ENCODE measurements at regions not wholly inside any gene's neighbourhood (a gene's known extent, or its start where the extent isn't known, plus 50 kb on each side); places are given as distances from the start of the nearest gene placed in this dataset.

DNA sequence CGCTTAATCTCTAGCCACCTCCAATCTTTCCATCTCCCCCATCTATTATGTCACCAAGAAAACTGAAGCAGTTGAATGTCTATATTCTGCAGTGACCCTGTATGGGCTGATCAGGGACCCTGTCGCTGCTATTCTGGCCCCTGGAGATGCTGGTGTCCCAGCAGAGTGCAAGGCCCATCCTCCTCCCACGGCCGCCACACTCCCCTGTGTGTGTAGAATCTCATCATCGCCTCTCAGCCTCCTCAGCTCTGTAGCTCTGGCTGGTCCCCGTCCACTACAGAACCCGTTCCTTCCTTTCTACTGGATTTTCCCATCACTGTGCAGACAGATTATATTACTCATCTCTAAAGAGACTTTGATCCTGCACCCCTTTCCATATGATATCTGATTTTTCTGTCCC, 235.8 kb upstream of the PFKP start:
- H3K4me1 Mint-ChIP-seq: peaks cover 2% of the 10 kb centered on the region

DNA sequence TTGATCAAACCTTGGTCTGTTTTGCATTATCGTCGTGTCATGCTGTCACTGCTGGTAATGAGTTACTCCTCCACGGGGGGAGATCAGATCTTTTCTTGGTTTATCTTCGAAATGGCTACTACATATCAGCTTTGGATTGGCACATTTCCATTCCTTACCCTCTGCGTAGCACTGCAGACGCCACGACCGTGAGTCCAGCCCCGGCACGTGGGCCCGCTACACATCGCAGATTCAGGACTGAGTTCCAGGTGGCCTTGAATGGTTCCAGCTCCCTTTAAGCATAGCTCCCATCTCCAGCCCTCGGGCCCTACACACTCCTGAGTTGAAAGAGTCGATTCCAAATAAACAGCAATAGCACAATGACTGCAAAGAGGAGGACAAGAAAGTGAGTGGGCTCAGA, 238.6 kb upstream of the PFKP start:
- Histone ChIP-seq H3K9ac (no peak overlapping the region), H4K20me1 (ENCODE audit: low read depth) (no peaks in the 10 kb centered on the region), H3K79me2 (ENCODE audit: low read depth) (no peaks in the 10 kb centered on the region), H3K4me1 (no peaks in the 10 kb centered on the region), H2AFZ (replicated peaks) (no peak overlapping the region), H3F3A (ENCODE audit: low read depth) (no peaks in the 10 kb centered on the region), H3K36me3 (no peaks in the 10 kb centered on the region), H3K4me2 (no peak overlapping the region), H3K27me3 (no peaks in the 10 kb centered on the region), H3K9me3 (ENCODE audit: low read depth) (no peaks in the 10 kb centered on the region), H3K4me3 (no peak overlapping the region), H3K27ac (no peak overlapping the region)
- Mint-ChIP-seq H3K9me3 (peaks cover 3% of the 10 kb centered on the region), H3K4me1 (peaks cover 2% of the 10 kb centered on the region), H3K27ac (no peak overlapping the region), H3K36me3 (no peaks in the 10 kb centered on the region), H3K27me3 (ENCODE audit: insufficient read depth, low read depth) (peaks cover 6% of the 10 kb centered on the region), H3K4me3 (no peak overlapping the region)
- no peak for TF ChIP-seq EZH2phosphoT487 (IDR thresholded peaks at IDR 0.05)
- TF ChIP-seq CTCF (IDR thresholded peaks at IDR 0.05): no peak
- TF ChIP-seq EZH2 (IDR thresholded peaks at IDR 0.05): no peak
- no peak for DNase-seq (ENCODE audit: low spot score)

More for the DNA sequence above, 235.8 kb upstream of the PFKP start:
- H3K27me3 Mint-ChIP-seq (ENCODE audit: insufficient read depth, low read depth): peaks cover 6% of the 10 kb centered on the region
- no peaks in the 10 kb centered on the region for H3K4me1 ChIP-seq
- no peaks in the 10 kb centered on the region for H3K36me3 ChIP-seq
- no peak overlapping the region for H3K4me2 ChIP-seq
- no peaks in the 10 kb centered on the region for H3K27me3 ChIP-seq
- H3F3A ChIP-seq (ENCODE audit: low read depth): no peaks in the 10 kb centered on the region
- no peaks in the 10 kb centered on the region for H3K9me3 ChIP-seq (ENCODE audit: low read depth)
- no peak for DNase-seq (ENCODE audit: low spot score)
- no peaks in the 10 kb centered on the region for H3K79me2 ChIP-seq (ENCODE audit: low read depth)
- peaks cover 3% of the 10 kb centered on the region for H3K9me3 Mint-ChIP-seq
- H2AFZ ChIP-seq (replicated peaks): no peak overlapping the region
- H4K20me1 ChIP-seq (ENCODE audit: low read depth): no peaks in the 10 kb centered on the region
- no peak overlapping the region for H3K27ac Mint-ChIP-seq
- H3K9ac ChIP-seq: no peak overlapping the region
- no peak overlapping the region for H3K4me3 Mint-ChIP-seq
- no peak overlapping the region for H3K4me3 ChIP-seq
- TF ChIP-seq EZH2phosphoT487 (IDR thresholded peaks at IDR 0.05): no peak
- no peak for TF ChIP-seq EZH2 (IDR thresholded peaks at IDR 0.05)
- TF ChIP-seq CTCF (IDR thresholded peaks at IDR 0.05): no peak
- H3K36me3 Mint-ChIP-seq: no peaks in the 10 kb centered on the region
- H3K27ac ChIP-seq: no peak overlapping the region

DNA sequence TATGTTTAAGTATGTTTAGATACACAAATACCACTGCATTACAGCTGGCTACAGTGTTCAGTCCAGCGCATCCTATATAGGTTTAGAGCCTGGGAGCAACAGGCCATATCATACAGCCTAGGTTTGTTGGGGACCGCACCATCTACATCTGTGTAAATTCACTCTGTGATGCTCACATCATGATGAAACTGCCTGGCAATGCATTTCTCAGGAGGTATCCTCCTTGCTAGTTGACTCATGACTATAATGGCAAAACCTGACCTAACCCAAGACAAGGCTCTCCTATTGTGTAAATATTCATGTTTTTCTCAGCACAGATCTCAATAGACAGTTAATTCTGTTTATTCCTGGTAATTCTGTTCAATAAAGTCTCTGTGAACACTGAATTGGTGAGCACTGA, 240.7 kb upstream of the PFKP start:
- H3K27me3 ChIP-seq: no peaks in the 10 kb centered on the region
- Mint-ChIP-seq H3K27ac (no peak overlapping the region), H3K36me3 (no peaks in the 10 kb centered on the region), H3K27me3 (ENCODE audit: insufficient read depth, low read depth) (peaks cover 5% of the 10 kb centered on the region), H3K4me3 (no peak overlapping the region), H3K9me3 (peaks cover 3% of the 10 kb centered on the region), H3K4me1 (peaks cover 2% of the 10 kb centered on the region)
- H4K20me1 ChIP-seq (ENCODE audit: low read depth): no peaks in the 10 kb centered on the region
- no peak overlapping the region for H2AFZ ChIP-seq (replicated peaks)
- H3K36me3 ChIP-seq: no peaks in the 10 kb centered on the region
- H3K79me2 ChIP-seq (ENCODE audit: low read depth): no peaks in the 10 kb centered on the region
- H3K4me3 ChIP-seq: no peak overlapping the region
- H3K9me3 ChIP-seq (ENCODE audit: low read depth): no peaks in the 10 kb centered on the region
- no peak for DNase-seq (ENCODE audit: low spot score)
- H3K4me1 ChIP-seq: no peaks in the 10 kb centered on the region
- no peak overlapping the region for H3K9ac ChIP-seq
- H3K27ac ChIP-seq: no peak overlapping the region
- TF ChIP-seq CTCF (IDR thresholded peaks at IDR 0.05) (no peak), EZH2phosphoT487 (IDR thresholded peaks at IDR 0.05) (no peak)
- no peak overlapping the region for H3K4me2 ChIP-seq
- no peaks in the 10 kb centered on the region for H3F3A ChIP-seq (ENCODE audit: low read depth)

GRCh38 chr10:2825841-2826240, 241.5 kb upstream of the PFKP start:
- Histone ChIP-seq H3K36me3 (no peaks in the 10 kb centered on the region), H3K4me2 (no peak overlapping the region), H2AFZ (replicated peaks) (peak overlapping the region; percentile 54), H3K79me2 (ENCODE audit: low read depth) (no peaks in the 10 kb centered on the region), H3K4me1 (no peaks in the 10 kb centered on the region), H3K9me3 (ENCODE audit: low read depth) (no peaks in the 10 kb centered on the region), H3K4me3 (no peak overlapping the region), H3F3A (ENCODE audit: low read depth) (no peaks in the 10 kb centered on the region), H3K27ac (no peak overlapping the region), H3K9ac (no peak overlapping the region), H4K20me1 (ENCODE audit: low read depth) (no peaks in the 10 kb centered on the region), H3K27me3 (no peaks in the 10 kb centered on the region)
- TF ChIP-seq CTCF (IDR thresholded peaks at IDR 0.05) (no peak), EZH2 (IDR thresholded peaks at IDR 0.05) (no peak), EZH2phosphoT487 (IDR thresholded peaks at IDR 0.05) (no peak)
- Mint-ChIP-seq H3K27ac (no peak overlapping the region), H3K9me3 (peaks cover 3% of the 10 kb centered on the region), H3K36me3 (no peaks in the 10 kb centered on the region), H3K27me3 (ENCODE audit: insufficient read depth, low read depth) (peaks cover 5% of the 10 kb centered on the region), H3K4me3 (no peak overlapping the region), H3K4me1 (peaks cover 2% of the 10 kb centered on the region)
- no peak for DNase-seq (ENCODE audit: low spot score)
